ENCODE measurements at regions not wholly inside any gene's neighbourhood (a gene's known extent, or its start where the extent isn't known, plus 50 kb on each side); places are given as distances from the start of the nearest gene placed in this dataset.

DNA sequence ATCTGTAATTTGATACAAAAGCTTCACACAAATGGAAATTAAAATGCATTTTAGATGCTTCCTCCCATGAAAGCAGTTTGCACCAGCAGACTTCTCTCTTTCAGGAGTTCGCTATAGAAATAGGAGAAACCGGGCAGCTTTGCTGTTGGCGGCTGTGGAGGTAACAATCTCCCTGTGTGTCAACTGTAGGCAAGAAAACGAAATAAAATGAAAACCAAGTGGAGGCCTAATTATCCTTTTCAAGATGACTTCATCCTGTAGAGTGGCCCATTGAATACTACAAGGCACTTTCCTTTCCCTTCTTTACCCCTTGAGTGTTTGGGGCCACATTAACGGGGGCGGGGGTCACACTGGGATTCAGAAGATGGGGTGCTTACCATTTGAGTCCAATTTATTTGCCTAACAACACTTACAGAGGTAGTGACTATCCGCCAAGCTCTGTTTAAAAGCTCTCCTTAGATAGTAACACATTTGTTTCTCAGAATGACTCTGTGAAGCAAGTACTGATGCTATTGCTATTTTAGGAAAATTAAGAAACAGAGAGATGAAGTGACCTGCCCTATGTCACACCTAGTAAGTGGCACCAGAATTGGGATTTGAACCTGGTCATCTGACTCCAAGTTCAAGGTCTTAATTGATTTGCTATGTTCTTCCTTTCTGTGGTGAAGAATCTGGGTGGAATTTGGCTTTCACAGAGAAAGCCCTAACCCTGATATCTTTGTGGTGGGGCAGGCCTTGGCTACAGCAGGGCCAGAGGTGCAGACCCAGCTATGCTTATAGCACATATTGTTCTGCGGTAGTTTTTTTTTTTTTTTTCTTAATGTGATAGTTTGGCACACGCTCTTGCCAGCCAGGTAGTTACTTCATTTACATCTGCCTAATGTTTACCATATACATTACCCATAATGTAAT lies 125.5 kb upstream of the MPHOSPH6 start:
- Histone ChIP-seq H2BK120ac (ENCODE audit: low read depth, low read length) (no peak overlapping the region), H3K56ac (ENCODE audit: extremely low read depth, insufficient read depth, low read length) (no peak overlapping the region), H3K27ac (ENCODE audit: insufficient read depth, low read length) (no peak overlapping the region), H3K27me3 (ENCODE audit: control insufficient read depth, insufficient read depth, low read length) (no peaks in the 10 kb centered on the region), H3K23ac (ENCODE audit: low read depth, low read length) (no peak overlapping the region), H3K9ac (ENCODE audit: low read depth, low read length) (no peak overlapping the region), H3K4ac (ENCODE audit: low read depth, low read length) (no peak overlapping the region), H3K79me1 (ENCODE audit: low read depth in 1 of 2, low read length in 2 of 2) (no peaks in the 10 kb centered on the region), H2BK20ac (ENCODE audit: low read depth, low read length) (no peak overlapping the region), H3K4me3 (ENCODE audit: insufficient read depth, low read depth, low read length) (no peak overlapping the region), H4K20me1 (ENCODE audit: insufficient read depth, low read length) (no peaks in the 10 kb centered on the region), H4K91ac (ENCODE audit: insufficient read depth, low read depth, low read length) (no peak overlapping the region), H2BK5ac (ENCODE audit: low read depth, low read length, poor library complexity, severe bottlenecking) (no peak overlapping the region), H3K36me3 (ENCODE audit: control insufficient read depth, insufficient read depth, low read length) (no peaks in the 10 kb centered on the region), H4K8ac (ENCODE audit: low read depth in 2 of 2, low read length in 2 of 2) (no peak overlapping the region), H3K9me3 (ENCODE audit: control insufficient read depth, insufficient read depth, low read length) (no peaks in the 10 kb centered on the region), H2AFZ (replicated peaks; ENCODE audit: low read length, poor library complexity) (no peak overlapping the region), H3K4me2 (ENCODE audit: low read depth, low read length) (no peak overlapping the region), H4K5ac (ENCODE audit: low read depth, low read length) (no peak overlapping the region), H2AK9ac (replicated peaks; ENCODE audit: low read depth, low read length, poor library complexity) (no peak overlapping the region), H3K4me1 (ENCODE audit: control insufficient read depth, insufficient read depth, low read length) (no peaks in the 10 kb centered on the region), H2AK5ac (ENCODE audit: low read depth, low read length) (no peak overlapping the region), H3K18ac (ENCODE audit: low read depth, low read length) (no peak overlapping the region), H3K14ac (replicated peaks; ENCODE audit: low read depth, low read length) (no peak overlapping the region), H3K9me1 (ENCODE audit: insufficient read depth, low read length) (no peaks in the 10 kb centered on the region), H2BK15ac (ENCODE audit: low read depth, low read length) (no peak overlapping the region)
- TF ChIP-seq POLR2A (IDR thresholded peaks at IDR 0.05; ENCODE audit: low read depth, low read length) = no peak
- TF ChIP-seq MXI1 (IDR thresholded peaks at IDR 0.05; ENCODE audit: borderline replicate concordance, low read depth, low read length) = no peak
- TF ChIP-seq, protein P1, sequence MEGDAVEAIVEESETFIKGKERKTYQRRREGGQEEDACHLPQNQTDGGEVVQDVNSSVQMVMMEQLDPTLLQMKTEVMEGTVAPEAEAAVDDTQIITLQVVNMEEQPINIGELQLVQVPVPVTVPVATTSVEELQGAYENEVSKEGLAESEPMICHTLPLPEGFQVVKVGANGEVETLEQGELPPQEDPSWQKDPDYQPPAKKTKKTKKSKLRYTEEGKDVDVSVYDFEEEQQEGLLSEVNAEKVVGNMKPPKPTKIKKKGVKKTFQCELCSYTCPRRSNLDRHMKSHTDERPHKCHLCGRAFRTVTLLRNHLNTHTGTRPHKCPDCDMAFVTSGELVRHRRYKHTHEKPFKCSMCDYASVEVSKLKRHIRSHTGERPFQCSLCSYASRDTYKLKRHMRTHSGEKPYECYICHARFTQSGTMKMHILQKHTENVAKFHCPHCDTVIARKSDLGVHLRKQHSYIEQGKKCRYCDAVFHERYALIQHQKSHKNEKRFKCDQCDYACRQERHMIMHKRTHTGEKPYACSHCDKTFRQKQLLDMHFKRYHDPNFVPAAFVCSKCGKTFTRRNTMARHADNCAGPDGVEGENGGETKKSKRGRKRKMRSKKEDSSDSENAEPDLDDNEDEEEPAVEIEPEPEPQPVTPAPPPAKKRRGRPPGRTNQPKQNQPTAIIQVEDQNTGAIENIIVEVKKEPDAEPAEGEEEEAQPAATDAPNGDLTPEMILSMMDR (conservative IDR thresholded peaks at IDR 0.05; ENCODE audit: low read depth, low read length) = no peak
- TF ChIP-seq SMC3 (IDR thresholded peaks at IDR 0.05; ENCODE audit: low read depth, low read length) = no peak
- dilution Hi-C loops (cut with HindIII; ENCODE audit: low sequenced_read_pairs, unreplicated experiment) = no loop called here
- no TSS peak for BruUV-seq (replicated peaks)
- intact Hi-C loops (cut with micrococcal nuclease) = no loop called here
- DNase-seq = no peak
- ATAC-seq (ENCODE audit: low read depth) = no peak
- CTCF ChIA-PET = no interaction called here
- POLR2A ChIA-PET (ENCODE audit: unreplicated experiment) = no interaction called here
- no CpG with 5 or more reads among the region's 9 CpGs for WGBS, 2 experiments (ENCODE audit: extremely low coverage in 2 of 2, insufficient read length in 1 of 2)
- in situ Hi-C loops (cut with MboI; ENCODE audit: low sequenced_read_pairs) = no loop called here
